H1 (cell line): ENCODE measurements at regions not wholly inside any gene's neighbourhood (a gene's known extent, or its start where the extent isn't known, plus 50 kb on each side); places are given as distances from the start of the nearest gene placed in this dataset.

Experiments used
- CHD2 ChIP-seq: IDR thresholded peaks from 2 replicates; pipeline ENCODE4 v1.6.1; 2012; ENCODE audit warnings: low read length, improper control_type of control experiment
- EP300 ChIP-seq, 2 experiments: IDR thresholded peaks; 1 replicate in 1 of 2; 2 replicates in 1 of 2; pipeline ENCODE4 v1.6.1; 2011 to 2012; ENCODE audit warnings: low read depth in 2 of 2, low read length in 2 of 2, mild to moderate bottlenecking in 2 of 2, borderline replicate concordance in 1 of 2, inconsistent platforms in 1 of 2, moderate library complexity in 1 of 2
- GTF2F1 ChIP-seq: IDR thresholded peaks from 2 replicates; pipeline ENCODE4 v1.6.1; 2012; ENCODE audit warnings: low read depth, low read length, improper control_type of control experiment, borderline replicate concordance
- MAFK ChIP-seq: IDR thresholded peaks from 2 replicates; pipeline ENCODE4 v1.6.1; 2012; ENCODE audit warnings: low read depth, mild to moderate bottlenecking, improper control_type of control experiment, low read length
- POLR2A ChIP-seq, 2 experiments: IDR thresholded peaks; 1 replicate in 1 of 2; 2 replicates in 1 of 2; pipeline ENCODE4 v1.6.1; 2011; ENCODE audit warnings: low read depth in 2 of 2, low read length in 2 of 2, mild to moderate bottlenecking in 2 of 2; ENCODE audit errors: control extremely low read depth in 1 of 2
- SIN3A ChIP-seq, 2 experiments: IDR thresholded peaks in 1 of 2; conservative IDR thresholded peaks in 1 of 2; 2 replicates each; pipeline ENCODE4 v1.6.1; 2011 to 2012; ENCODE audit warnings: low read length in 2 of 2, improper control_type of control experiment in 1 of 2, low read depth in 1 of 2, mild to moderate bottlenecking in 1 of 2
- SP1 ChIP-seq: IDR thresholded peaks from 2 replicates; pipeline ENCODE4 v1.6.1; 2011; ENCODE audit warnings: low read depth, low read length
- TF ChIP-seq, protein P1 (sequence below), 3 experiments: IDR thresholded peaks; 1 replicate in 2 of 3; 2 replicates in 1 of 3; pipeline versions ENCODE4 v1.5.1 to v1.6.1; 2011; ENCODE audit warnings: low read length in 3 of 3, mild to moderate bottlenecking in 3 of 3, inconsistent platforms in 2 of 3, low read depth in 1 of 3, moderate library complexity in 1 of 3; ENCODE audit not compliant: insufficient read depth in 1 of 3; ENCODE audit errors: control extremely low read depth in 1 of 3

DNA sequence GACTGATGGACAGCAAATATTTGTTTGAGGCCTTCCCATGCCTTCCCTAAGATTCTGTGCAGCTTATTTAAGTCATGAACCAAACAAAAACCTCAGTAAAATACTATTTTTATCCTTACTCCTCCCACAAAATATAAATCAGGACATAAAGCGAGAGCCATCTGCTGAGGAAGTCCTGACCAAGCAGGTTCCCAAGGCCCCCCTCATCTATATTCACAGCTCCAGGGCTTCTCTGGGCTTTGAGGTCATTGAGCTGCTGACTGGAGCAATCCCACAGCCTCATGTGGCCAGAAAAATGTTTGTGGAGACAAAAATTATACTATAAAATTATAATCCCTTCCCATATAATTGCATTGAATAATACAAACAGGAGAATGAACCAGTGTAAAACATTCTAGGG lies 846.2 kb downstream of the ADGRL2 start:
- no peak for TF ChIP-seq MAFK
- no peak for TF ChIP-seq POLR2A (IDR thresholded peaks at IDR 0.05; ENCODE audit: control extremely low read depth in 1 of 2, low read depth in 2 of 2, low read length in 2 of 2)
- TF ChIP-seq, protein P1, sequence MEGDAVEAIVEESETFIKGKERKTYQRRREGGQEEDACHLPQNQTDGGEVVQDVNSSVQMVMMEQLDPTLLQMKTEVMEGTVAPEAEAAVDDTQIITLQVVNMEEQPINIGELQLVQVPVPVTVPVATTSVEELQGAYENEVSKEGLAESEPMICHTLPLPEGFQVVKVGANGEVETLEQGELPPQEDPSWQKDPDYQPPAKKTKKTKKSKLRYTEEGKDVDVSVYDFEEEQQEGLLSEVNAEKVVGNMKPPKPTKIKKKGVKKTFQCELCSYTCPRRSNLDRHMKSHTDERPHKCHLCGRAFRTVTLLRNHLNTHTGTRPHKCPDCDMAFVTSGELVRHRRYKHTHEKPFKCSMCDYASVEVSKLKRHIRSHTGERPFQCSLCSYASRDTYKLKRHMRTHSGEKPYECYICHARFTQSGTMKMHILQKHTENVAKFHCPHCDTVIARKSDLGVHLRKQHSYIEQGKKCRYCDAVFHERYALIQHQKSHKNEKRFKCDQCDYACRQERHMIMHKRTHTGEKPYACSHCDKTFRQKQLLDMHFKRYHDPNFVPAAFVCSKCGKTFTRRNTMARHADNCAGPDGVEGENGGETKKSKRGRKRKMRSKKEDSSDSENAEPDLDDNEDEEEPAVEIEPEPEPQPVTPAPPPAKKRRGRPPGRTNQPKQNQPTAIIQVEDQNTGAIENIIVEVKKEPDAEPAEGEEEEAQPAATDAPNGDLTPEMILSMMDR (IDR thresholded peaks at IDR 0.05; ENCODE audit: control extremely low read depth in 1 of 3, insufficient read depth in 1 of 3, low read depth in 1 of 3, low read length in 3 of 3) = no peak
- no peak for TF ChIP-seq CHD2
- no peak for TF ChIP-seq SIN3A (conservative IDR thresholded peaks at IDR 0.05 in 1 of 2, IDR thresholded peaks at IDR 0.05 in 1 of 2; ENCODE audit: low read depth in 1 of 2, low read length in 2 of 2)
- no peak for TF ChIP-seq GTF2F1
- no peak for TF ChIP-seq SP1
- no peak for TF ChIP-seq EP300 (IDR thresholded peaks at IDR 0.05; ENCODE audit: borderline replicate concordance in 1 of 2, low read depth in 2 of 2, low read length in 2 of 2)
